GF-D8 (cell line): ENCODE measurements at regions not wholly inside any gene's neighbourhood (a gene's known extent, or its start where the extent isn't known, plus 50 kb on each side); places are given as distances from the start of the nearest gene placed in this dataset.

ENCODE experiments used
- DNase-seq: peaks from one replicate; lab custom pipeline; 2025; lab: John Stamatoyannopoulos, UW

GRCh38 chr18:65547046-65547445 lies 203.8 kb upstream of the CDH7 start:
- no peak for DNase-seq

DNA sequence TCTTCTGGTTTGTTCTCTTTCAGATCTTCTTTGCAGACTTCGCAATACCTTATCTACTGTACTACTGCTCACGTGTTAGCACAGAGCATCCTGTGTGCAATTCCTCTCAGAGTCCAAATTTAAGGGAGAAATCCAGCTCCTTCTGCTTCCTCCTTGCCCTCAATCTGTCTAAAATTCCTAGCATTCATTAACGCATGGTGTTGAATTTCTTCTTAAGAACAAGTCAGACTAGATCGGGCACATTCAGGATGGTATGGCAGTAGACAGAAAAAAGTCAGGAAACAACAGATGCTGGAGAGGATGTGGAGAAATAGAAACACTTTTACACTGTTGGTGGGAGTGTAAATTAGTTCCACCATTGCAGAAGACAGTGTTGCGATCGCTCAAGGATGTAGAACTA lies 206.1 kb upstream of the CDH7 start:
- DNase-seq = no peak

GRCh38 chr18:65527879-65528633 lies 222.8 kb upstream of the CDH7 start:
- no peak for DNase-seq

GRCh38 chr18:65526099-65526498 lies 224.7 kb upstream of the CDH7 start:
- DNase-seq = no peak

DNA sequence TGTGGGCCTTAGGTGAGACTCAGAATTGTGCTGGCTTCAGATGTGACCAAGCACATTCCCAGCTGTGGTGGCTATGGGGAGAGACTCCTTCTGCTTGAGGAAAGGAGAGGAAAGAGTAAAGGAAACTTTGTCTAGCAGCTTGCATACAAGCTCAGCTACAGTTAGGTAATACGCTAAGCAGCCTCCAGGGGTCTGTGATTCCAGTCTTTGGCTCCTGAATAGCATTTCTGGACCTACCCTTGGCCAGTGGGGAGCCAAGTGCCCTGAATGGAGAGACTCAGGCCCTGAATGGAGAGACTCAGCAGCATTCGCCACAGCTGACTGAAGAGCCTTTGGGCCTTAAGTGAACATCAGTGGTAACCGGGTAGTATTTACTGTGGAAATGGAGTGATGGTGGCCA lies 227.4 kb upstream of the CDH7 start:
- no peak for DNase-seq

DNA sequence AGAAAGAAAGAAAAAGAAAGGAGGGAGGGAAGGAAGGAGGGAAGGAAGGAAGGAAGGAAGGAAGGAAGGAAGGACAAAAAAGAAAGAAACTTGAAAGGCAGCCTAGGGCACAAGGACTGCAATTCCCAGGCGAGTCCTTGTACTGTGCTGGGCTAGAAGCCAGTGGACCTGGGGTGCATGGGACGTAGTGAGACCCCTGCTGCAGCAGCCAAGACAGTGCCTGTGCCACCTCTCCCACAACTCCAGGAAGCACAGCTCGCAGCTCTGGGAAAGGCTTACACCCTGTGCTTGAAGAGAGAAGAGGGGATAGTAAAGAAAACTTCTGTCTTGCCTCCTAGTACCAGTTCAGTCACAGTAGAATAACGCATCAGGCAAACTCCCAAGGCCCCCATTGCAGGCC lies 227.9 kb upstream of the CDH7 start:
- DNase-seq = no peak

DNA sequence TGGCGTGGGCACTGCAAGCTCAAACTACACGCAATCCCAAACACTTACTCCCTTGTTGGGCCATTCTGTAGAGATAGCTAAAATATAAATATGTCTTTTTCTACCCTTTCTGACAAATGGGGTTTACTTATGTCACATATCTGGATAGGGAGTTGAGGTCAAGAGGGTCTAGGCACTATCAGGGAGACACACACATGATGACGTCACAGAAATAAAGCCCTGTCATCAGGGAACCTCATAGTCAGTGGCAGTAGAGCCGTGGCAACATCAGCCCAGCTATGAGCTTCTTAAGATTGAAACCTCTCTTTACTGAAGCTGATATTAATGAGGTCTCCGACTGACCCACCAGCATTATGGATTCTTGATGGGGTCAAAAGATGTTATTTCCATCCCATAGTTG lies 234.6 kb upstream of the CDH7 start:
- DNase-seq = no peak

- DNase-seq = no peak
These were observed 252.2 kb upstream of the CDH7 start for GRCh38 chr18:65498605-65499004.

- DNase-seq = no peak
These were observed 263.2 kb upstream of the CDH7 start for GRCh38 chr18:65487569-65487968.

DNA sequence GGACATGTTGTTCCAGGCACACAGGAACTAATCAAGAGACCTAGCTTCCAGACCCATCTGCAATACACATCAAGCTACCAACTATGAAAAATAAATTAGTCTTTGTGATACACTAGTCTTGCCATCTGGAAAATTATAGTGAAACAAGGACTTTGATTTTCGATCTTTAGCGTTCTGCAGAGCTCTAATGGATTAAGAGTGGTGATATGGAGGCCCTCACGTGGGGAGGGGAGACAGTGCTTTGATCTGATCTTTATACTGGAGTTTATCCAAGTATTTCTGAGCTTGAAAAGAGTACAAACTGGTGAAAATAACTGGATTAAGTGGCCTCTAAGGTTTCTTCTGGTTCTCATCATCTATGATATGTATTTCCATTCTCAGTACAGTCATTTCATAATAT lies 273.4 kb upstream of the CDH7 start:
- no peak for DNase-seq

- no peak for DNase-seq
These were observed 281.9 kb upstream of the CDH7 start for GRCh38 chr18:65468881-65469280.

GRCh38 chr18:65464361-65464760 lies 286.5 kb upstream of the CDH7 start:
- DNase-seq = no peak

DNA sequence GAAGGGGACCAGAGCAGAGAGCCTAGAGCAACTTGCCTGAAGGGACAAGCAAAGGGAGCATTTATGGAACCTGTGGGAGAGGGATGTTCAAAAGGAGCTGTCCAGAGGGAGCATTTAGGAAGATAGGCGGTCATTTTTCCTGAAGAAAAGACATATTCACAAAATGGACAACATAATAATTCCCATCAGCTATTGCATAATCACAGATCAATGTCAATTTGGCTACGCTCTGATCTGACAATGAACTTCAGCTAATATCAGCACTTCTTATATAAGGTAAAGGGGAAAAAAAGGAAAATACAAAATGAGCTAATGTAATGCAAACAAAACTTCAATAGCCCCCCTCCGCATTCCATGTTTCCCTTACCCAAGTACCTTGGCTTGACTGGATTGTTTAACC lies 291.1 kb upstream of the CDH7 start:
- no peak for DNase-seq

DNA sequence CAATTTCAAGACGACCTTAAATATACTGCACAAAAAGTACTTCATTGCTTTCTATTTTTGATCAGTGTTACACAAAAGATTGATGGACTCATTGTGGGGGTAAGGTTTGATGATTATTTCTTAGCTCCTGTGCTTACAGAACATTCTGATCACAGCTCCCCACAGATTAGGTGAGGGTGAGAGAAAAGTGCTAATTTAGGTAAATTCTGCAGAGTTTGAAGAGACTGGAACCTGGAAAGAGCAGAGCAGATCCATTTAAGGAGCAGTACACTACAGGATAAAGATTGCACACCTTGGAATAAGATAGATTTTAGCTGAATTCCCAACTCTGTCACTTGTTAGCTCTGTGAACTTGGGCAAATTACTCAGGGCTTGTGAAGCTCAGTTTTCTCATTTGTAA lies 291.9 kb upstream of the CDH7 start:
- DNase-seq = no peak

DNA sequence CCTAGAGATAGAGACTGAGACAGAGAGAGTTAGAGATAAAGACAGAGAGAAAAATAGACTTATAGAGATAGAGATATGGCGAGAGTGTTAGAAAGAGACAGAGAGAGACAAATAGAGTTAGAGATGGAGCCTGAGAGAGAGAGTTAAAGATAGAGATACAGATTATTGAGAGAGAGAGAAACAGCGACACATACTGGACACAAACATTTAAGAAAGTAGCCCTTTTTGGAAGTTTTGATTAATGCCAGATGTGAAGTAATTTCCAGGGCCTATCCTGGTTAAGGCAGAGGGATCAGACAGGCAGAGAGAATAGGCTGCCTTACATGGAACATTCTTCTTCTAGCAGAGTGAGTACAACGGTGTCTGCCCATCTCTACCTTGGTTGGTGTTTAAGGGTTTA lies 311.6 kb upstream of the CDH7 start:
- DNase-seq = no peak

GRCh38 chr18:65436430-65436829 lies 314.4 kb upstream of the CDH7 start:
- DNase-seq = no peak

GRCh38 chr18:65435534-65435933 lies 315.3 kb upstream of the CDH7 start:
- DNase-seq = no peak

- no peak for DNase-seq
These were observed 321.2 kb upstream of the CDH7 start for GRCh38 chr18:65429601-65430000.

GRCh38 chr18:65425366-65425765 lies 325.4 kb upstream of the CDH7 start:
- no peak for DNase-seq

- DNase-seq = no peak
These were observed 327.0 kb upstream of the CDH7 start for GRCh38 chr18:65423776-65424175.

GRCh38 chr18:65422544-65423136 lies 328.2 kb upstream of the CDH7 start:
- DNase-seq = no peak

DNA sequence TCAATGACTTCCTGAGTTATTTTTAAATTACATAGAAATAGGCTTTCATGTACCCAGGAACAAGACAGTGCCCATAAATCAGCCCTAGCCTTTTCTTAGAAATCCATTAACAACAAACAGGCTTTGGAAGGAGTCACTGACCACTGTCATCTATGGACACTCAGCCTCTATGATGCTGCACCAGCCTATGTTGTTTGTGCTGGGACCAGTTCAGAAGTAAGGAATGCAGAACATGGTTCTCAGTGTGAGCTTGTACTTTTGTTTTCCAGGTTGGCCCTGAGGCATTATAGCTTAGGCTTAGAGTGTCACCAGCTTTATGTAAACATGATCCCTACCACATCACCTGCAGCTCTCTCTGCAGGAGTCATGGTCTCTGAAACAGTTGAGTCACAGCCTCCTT lies 335.7 kb upstream of the CDH7 start:
- DNase-seq = no peak

- no peak for DNase-seq
These were observed 336.3 kb upstream of the CDH7 start for GRCh38 chr18:65414501-65414900.

- DNase-seq = no peak
These were observed 339.8 kb upstream of the CDH7 start for GRCh38 chr18:65411061-65411460.
